ENCODE measurements at regions not wholly inside any gene's neighbourhood (a gene's known extent, or its start where the extent isn't known, plus 50 kb on each side); places are given as distances from the start of the nearest gene placed in this dataset.
"Not testable (repeated sequence)": the region's sequence is repeated elsewhere in the genome, so short reads cannot be mapped to it uniquely, and the experiment has no call there.

DNA sequence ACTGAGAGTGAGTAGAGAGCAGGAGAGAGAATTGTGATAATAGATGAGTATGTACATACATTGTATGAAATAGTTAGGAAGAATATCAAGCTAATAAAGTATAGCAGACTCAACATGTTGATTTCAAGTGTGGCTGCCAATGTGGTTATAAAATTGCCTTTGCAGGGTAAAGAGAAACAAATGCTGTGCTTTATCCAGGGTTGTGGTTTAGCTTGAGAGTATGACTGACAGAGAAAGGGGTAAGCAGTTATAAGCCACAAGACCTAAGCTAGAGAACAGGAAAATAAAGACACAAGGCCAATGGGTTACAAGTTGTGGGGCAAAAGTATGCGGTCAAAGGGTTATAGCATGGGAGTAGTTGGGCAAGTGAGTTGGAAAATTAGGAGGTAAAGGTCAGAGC, 1217.5 kb downstream of the DIAPH3 start:
- no peak for TF ChIP-seq EP300 (IDR thresholded peaks at IDR 0.05)
- TF ChIP-seq, protein P1, sequence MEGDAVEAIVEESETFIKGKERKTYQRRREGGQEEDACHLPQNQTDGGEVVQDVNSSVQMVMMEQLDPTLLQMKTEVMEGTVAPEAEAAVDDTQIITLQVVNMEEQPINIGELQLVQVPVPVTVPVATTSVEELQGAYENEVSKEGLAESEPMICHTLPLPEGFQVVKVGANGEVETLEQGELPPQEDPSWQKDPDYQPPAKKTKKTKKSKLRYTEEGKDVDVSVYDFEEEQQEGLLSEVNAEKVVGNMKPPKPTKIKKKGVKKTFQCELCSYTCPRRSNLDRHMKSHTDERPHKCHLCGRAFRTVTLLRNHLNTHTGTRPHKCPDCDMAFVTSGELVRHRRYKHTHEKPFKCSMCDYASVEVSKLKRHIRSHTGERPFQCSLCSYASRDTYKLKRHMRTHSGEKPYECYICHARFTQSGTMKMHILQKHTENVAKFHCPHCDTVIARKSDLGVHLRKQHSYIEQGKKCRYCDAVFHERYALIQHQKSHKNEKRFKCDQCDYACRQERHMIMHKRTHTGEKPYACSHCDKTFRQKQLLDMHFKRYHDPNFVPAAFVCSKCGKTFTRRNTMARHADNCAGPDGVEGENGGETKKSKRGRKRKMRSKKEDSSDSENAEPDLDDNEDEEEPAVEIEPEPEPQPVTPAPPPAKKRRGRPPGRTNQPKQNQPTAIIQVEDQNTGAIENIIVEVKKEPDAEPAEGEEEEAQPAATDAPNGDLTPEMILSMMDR (IDR thresholded peaks at IDR 0.05): no peak
- Histone ChIP-seq H3K27ac (no peak overlapping the region), H3K27me3 (no peaks in the 10 kb centered on the region), H3K36me3 (no peaks in the 10 kb centered on the region), H3K4me3 (no peak overlapping the region), H3K9me3 (peaks cover 0 to 19% (median 1%) of the 10 kb centered on the region in 4 donors), H3K4me1 (no peaks in the 10 kb centered on the region)
- DNase-seq (ENCODE audit: low spot score in 2 of 2): no peak
- 68 to 75% methylated on average over 1 of the region's 1 CpG for WGBS, 2 donors

DNA sequence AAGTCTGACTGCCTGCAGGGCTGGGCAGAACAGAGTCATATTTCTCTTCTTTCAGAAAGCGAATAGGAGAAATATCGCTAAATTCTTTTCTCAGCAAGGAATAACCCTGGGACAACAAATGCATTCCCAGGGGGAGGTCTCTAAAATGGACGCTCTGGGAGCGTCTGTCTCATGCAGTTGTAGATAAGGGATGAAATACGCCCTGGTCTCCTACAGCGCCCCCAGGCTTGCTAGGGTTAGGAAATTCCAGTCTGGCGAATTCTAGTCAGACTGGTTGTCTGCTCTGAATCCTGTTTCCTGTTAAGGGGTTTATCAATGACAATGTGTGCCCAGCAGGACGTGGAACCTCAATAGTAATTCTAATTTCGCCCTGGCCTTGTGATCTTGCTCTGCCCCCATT, 1214.1 kb downstream of the DIAPH3 start:
- 91 to 93% methylated on average over 9 of the region's 9 CpGs for WGBS, 2 donors
- TF ChIP-seq, protein P1 (IDR thresholded peaks at IDR 0.05): no peak
- TF ChIP-seq POLR2A (IDR thresholded peaks at IDR 0.05): no peak
- no peak for TF ChIP-seq EP300 (IDR thresholded peaks at IDR 0.05)
- H3K27ac ChIP-seq: no peak overlapping the region

DNA sequence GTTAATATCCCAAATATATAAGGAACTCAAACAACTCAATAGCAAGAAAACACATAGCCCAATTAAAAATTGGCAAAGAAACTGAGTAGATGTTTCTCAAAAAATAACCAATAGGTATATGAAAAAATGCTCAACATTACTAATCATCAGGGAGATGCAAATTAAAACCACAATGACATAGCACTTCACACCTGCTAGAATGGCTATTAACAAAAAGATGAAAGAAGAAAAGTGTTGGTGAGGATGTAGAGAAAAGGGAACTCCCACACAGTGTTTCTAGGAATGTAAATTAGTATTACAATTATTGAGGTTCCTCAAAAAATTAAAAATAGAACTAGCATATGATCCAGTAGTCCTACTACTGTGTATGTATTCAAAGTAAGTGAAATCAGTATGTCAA, 1212.8 kb downstream of the DIAPH3 start:
- Histone ChIP-seq H3K36me3 (no peaks in the 10 kb centered on the region), H3K27ac (no peak overlapping the region), H3K27me3 (no peaks in the 10 kb centered on the region), H3K9me3 (peaks cover 0 to 19% (median 1%) of the 10 kb centered on the region in 4 donors), H3K4me3 (no peak overlapping the region), H3K4me1 (no peaks in the 10 kb centered on the region)
- no peak for DNase-seq (ENCODE audit: low spot score in 2 of 2)
- no peak for TF ChIP-seq POLR2A (IDR thresholded peaks at IDR 0.05)
- no peak for TF ChIP-seq EP300 (IDR thresholded peaks at IDR 0.05)
- TF ChIP-seq, protein P1 (IDR thresholded peaks at IDR 0.05): no peak

More for the DNA sequence above, 1214.1 kb downstream of the DIAPH3 start:
- no peaks in the 10 kb centered on the region for H3K4me1 ChIP-seq
- DNase-seq (ENCODE audit: low spot score in 2 of 2): no peak
- no peaks in the 10 kb centered on the region for H3K27me3 ChIP-seq
- H3K9me3 ChIP-seq: peaks cover 0 to 19% (median 1%) of the 10 kb centered on the region in 4 donors
- H3K4me3 ChIP-seq: no peak overlapping the region
- H3K36me3 ChIP-seq: no peaks in the 10 kb centered on the region

DNA sequence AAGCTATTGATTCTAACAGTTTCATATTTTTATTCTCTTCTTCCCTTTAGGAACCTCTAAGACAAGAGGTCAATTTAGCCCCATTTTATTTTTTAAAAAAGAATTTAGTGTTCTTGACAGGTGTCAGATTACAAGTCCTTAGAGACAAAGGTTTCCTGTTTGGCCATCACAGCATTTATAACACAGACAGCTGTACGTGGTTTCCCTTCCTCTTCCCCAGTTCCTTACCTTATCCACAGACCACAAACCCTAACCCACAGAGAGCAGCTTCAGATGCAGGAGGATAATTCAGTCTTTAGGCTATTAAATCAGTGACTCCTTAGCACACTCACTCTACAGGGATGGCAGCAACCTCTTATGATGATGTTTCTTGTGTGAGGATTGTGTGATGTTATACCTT, 1210.1 kb downstream of the DIAPH3 start:
- H3K9me3 ChIP-seq: peaks cover 0 to 22% (median 1%) of the 10 kb centered on the region in 4 donors
- no peak overlapping the region for H3K27ac ChIP-seq
- no peaks in the 10 kb centered on the region for H3K4me1 ChIP-seq
- TF ChIP-seq EP300 (IDR thresholded peaks at IDR 0.05) (no peak), POLR2A (IDR thresholded peaks at IDR 0.05) (no peak)
- TF ChIP-seq, protein P1 (IDR thresholded peaks at IDR 0.05): no peak
- H3K4me3 ChIP-seq: no peak overlapping the region
- no peaks in the 10 kb centered on the region for H3K36me3 ChIP-seq
- DNase-seq (ENCODE audit: low spot score in 2 of 2): no peak
- 17 to 28% methylated on average over 1 of the region's 1 CpG for WGBS, 2 donors
- no peaks in the 10 kb centered on the region for H3K27me3 ChIP-seq

DNA sequence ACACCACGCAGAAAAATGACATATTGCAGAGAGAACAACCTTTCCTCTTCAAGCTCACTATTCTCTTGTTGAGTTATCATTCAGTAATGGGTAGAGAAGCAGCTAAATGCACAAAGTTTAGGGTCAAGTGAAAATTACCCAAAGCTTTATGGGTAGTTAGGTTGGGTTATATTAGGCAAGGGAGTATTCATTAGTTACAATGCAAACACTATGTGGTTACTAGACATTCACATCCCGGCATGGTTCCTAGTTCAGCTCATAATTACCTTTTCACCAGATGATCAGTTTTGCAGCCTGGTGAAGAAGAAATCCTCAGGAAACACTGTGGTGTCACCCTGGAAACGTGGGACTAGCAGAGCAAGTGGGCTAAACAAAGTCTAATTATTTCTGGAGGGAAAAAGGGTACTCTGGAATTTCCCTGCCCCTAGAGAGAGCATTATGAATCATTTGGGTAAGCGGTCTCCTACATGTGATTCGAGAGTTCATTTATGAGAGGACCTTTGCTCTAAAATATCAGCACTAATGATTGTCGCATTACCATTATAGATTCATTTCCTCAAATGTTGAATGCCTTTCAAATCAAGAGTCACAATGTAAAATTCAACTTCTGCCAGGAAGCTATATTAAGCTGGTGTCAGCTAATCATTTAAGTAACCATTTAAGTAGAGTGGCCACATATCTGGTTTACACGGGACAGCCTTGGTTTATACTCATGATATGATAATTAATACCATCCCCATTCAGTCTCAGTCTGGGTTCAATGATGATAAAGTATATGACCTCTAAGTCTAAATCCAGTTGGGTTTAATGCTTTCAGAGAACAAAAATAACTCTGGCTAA, 1208.0 kb downstream of the DIAPH3 start:
- 75 to 77% methylated on average over 7 of the region's 7 CpGs for WGBS, 2 donors
- Histone ChIP-seq H3K4me3 (no peak overlapping the region), H3K9me3 (peaks cover 0 to 3% (median 0%) of the 10 kb centered on the region in 4 donors), H3K4me1 (no peaks in the 10 kb centered on the region), H3K27me3 (no peaks in the 10 kb centered on the region), H3K27ac (no peak overlapping the region), H3K36me3 (no peaks in the 10 kb centered on the region)
- no peak for DNase-seq (ENCODE audit: low spot score in 2 of 2)
- TF ChIP-seq, protein P1 (IDR thresholded peaks at IDR 0.05): no peak
- TF ChIP-seq EP300 (IDR thresholded peaks at IDR 0.05): no peak
- TF ChIP-seq POLR2A (IDR thresholded peaks at IDR 0.05): no peak

DNA sequence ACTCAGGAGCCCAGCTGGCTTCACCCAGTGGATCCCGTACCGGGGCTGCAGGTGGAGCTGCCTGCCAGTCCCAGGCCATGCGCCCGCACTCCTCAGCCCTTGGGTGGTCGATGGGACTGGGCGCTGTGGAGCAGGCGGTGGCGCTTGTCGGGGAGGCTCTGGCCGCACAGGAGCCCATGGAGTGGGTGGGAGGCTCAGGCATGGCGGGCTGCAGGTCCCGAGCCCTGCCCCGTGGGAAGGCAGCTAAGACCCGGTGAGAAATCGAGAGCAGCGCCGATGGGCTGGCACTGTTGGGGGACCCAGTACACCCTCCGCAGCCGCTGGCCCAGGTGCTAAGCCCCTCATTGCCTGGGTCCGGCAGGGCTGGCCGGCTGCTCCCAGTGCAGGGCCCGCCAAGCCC, 1205.6 kb downstream of the DIAPH3 start:
- not testable (repeated sequence) for H3K4me1 ChIP-seq; DNase-seq (ENCODE audit: low spot score in 2 of 2); H3K27ac ChIP-seq; H3K36me3 ChIP-seq; H3K9me3 ChIP-seq; H3K4me3 ChIP-seq; H3K27me3 ChIP-seq
- WGBS, 2 donors: 98% methylated on average over 18 to 20 of the region's 22 CpGs

Data from tibial nerve (tissue), 4 donors.